ENCODE measurements at regions not wholly inside any gene's neighbourhood (a gene's known extent, or its start where the extent isn't known, plus 50 kb on each side); places are given as distances from the start of the nearest gene placed in this dataset.

DNA sequence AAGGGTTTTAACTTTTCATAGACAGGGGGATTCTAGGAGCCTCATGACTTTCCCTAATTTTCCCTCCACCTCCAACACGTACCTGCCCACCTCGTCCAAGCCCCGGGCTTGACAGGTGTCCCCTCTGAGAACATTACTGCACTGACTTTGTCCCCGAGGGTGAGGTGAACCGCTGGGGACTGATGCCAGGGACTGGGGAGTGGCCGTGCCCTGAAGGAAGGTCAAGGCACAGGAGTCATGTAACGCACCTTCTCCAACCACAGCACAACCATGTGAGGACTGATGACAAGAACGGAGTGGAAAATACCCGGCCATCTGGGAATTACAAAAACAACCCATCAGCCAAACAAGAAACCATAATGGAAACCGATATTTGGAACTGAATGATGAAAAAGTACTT, 214.7 kb upstream of the C14orf180 start:
- H3K4me3 ChIP-seq (replicated peaks; ENCODE audit: low read depth, low read length), result no peak overlapping the region
- TF ChIP-seq, protein P1, sequence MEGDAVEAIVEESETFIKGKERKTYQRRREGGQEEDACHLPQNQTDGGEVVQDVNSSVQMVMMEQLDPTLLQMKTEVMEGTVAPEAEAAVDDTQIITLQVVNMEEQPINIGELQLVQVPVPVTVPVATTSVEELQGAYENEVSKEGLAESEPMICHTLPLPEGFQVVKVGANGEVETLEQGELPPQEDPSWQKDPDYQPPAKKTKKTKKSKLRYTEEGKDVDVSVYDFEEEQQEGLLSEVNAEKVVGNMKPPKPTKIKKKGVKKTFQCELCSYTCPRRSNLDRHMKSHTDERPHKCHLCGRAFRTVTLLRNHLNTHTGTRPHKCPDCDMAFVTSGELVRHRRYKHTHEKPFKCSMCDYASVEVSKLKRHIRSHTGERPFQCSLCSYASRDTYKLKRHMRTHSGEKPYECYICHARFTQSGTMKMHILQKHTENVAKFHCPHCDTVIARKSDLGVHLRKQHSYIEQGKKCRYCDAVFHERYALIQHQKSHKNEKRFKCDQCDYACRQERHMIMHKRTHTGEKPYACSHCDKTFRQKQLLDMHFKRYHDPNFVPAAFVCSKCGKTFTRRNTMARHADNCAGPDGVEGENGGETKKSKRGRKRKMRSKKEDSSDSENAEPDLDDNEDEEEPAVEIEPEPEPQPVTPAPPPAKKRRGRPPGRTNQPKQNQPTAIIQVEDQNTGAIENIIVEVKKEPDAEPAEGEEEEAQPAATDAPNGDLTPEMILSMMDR (IDR thresholded peaks at IDR 0.05; ENCODE audit: low read depth, low read length, missing control alignments), result no peak
- DNase-seq (ENCODE audit: extremely low read depth, low read depth), result no peak

DNA sequence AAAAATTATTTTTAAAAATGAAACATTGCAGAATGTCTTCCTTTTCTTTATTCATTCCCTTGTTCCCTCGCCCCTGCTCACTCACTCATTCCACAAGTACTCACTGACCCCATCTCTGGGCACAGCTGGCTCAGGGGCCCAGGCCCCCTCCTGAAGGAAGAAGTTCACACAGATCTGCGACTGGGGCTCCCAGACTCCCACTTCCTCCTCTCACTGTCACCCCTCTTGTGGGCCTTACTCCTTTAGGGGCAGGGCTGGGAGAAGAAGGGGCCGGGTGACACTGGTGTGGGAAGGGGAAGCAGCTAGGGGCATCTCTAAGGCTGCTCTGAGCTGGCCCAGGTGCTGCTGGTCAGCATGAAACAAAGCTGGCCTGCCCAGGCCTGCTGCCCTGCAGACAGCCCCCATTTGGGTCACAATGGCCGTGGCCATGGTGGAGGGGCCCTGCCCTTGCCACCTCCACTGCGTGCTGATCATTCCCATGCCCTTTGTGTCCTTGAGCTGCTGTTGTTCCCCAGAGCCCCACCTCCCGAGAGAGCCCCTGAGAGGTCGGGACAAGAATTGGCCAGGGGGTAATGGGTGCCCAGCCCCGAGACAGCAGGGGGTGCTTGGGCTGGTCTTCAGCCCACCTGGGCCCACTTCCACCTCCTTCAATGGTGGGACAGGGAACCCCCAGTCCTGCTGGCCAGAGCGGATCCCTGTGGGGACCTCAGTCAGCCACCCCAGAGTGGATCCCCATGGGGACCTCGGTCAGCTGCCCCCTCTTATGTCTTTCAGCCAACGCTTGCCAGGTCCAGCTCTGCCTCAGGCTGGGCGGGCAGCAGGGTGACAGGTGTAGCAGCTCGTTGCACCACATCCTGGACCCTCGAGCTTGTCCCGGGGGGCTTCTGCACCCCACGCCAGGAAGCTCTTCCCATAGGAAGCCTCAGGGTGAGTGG, 212.4 kb upstream of the C14orf180 start:
- DNase-seq (ENCODE audit: extremely low read depth, low read depth), result no peak
- TF ChIP-seq, protein P1 (IDR thresholded peaks at IDR 0.05; ENCODE audit: low read depth, low read length, missing control alignments), result no peak
- H3K4me3 ChIP-seq (replicated peaks; ENCODE audit: low read depth, low read length), result no peak overlapping the region

DNA sequence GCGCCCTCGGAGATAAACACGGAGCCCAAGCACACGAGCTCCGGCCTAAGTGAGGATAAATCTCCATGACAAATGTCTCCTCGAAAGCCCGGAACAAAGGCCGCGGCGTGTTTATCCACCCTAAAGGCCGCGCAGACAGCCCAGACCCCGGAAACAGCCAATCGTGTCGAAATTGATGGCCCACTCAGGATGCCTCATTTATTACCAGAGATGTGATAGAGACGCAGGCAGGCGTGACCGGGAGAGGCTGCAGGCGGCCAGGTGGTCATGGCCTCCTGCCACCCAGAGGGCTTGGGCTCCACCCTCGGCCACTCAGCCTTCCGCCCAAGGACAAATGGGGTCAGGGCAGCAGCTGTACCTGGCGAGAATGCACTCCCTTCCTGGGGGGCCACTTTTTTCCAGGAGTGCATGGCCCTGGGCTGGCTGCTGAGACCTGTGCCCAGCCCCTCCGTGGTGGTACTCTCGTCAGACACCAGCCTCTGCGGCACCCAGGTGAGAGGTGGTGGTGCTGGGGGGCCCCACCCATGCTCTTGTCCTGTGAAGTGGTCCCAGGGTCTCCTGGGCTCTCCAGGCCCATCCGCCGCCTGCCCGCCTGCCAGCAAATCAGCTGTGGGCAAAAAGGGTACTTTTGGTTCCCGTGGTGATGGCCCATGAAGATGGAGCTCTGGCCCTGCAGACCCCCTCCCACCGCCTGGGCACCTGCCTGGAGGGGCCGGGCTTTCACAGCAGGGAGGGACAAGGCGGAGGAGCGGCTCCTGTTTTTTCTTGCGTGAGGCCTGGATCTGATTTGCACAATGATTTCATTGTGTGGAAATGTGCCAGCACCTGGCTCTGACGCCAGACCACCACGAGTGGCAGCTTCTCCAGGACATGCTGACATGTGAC, 211.5 kb upstream of the C14orf180 start:
- TF ChIP-seq, protein P1 (IDR thresholded peaks at IDR 0.05; ENCODE audit: low read depth, low read length, missing control alignments), result no peak
- H3K4me3 ChIP-seq (replicated peaks; ENCODE audit: low read depth, low read length), result no peak overlapping the region
- no peak for DNase-seq (ENCODE audit: extremely low read depth, low read depth)

DNA sequence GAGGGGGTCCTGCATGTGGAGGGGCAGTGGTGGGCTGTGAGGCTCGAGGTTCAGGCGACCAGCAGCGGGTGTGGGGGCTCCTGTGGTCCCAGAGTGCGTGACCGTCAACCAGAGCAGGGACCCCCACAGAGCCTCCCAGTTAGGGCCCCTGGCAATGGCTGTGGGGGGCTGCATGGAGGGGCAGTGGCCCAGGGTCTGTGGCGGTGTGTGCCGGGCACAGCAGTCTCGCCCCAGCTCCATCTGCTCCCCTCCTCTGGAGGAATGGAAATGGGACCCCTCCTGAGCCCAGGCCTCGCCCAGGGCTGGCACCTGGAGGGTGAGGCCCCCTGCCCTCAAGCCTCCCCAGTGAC, 210.8 kb upstream of the C14orf180 start:
- no peak overlapping the region for H3K4me3 ChIP-seq (replicated peaks; ENCODE audit: low read depth, low read length)
- TF ChIP-seq, protein P1 (IDR thresholded peaks at IDR 0.05; ENCODE audit: low read depth, low read length, missing control alignments), result no peak
- no peak for DNase-seq (ENCODE audit: extremely low read depth, low read depth)

GRCh38 chr14:104369208-104369607, 210.4 kb upstream of the C14orf180 start:
- no peak for DNase-seq (ENCODE audit: extremely low read depth, low read depth)
- no peak overlapping the region for H3K4me3 ChIP-seq (replicated peaks; ENCODE audit: low read depth, low read length)
- TF ChIP-seq, protein P1 (IDR thresholded peaks at IDR 0.05; ENCODE audit: low read depth, low read length, missing control alignments), result no peak

DNA sequence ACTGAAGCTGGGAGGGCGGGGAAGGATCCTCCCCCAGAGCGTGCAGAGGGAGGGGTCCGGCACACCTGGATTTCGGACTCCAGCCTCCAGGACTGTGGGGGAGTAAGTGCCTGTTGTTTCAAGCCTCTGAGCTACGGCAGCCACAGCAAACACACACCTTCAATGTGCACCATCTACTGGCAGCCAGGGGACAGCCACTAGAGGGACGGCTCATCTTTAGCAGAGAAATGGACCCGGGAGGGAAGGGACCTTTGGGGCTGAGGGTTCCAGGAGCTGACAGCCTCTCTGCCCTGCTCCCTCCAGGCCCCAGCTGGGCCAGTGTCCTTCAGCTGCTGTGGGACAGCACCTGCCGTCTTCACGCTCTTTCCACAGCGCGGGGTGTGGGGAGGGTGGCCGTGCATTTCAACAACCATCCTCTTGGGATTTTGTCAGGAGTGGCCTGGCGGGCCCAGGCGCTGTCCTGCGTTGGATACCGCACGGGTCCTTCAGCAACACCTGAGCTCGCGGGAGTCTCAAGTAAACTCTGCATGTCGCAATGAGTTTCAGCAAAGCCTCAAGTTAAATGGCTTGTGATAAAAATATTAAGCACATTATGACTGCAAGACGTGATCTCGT, 209.2 kb upstream of the C14orf180 start:
- DNase-seq (ENCODE audit: extremely low read depth, low read depth), result no peak
- no peak overlapping the region for H3K4me3 ChIP-seq (replicated peaks; ENCODE audit: low read depth, low read length)
- TF ChIP-seq, protein P1 (IDR thresholded peaks at IDR 0.05; ENCODE audit: low read depth, low read length, missing control alignments), result no peak
